ENCODE measurements at regions not wholly inside any gene's neighbourhood (a gene's known extent, or its start where the extent isn't known, plus 50 kb on each side); places are given as distances from the start of the nearest gene placed in this dataset.

GRCh38 chr20:39399463-39399862 is 437.3 kb downstream of the DHX35 start:
- Mint-ChIP-seq H3K9me3 (peaks cover 0 to 1% (median 0%) of the 10 kb centered on the region in 6 donors), H3K27ac (no peak overlapping the region), H3K27me3 (ENCODE audit: low read depth in 3 of 3) (peaks cover 0 to 3% (median 3%) of the 10 kb centered on the region in 3 donors), H3K36me3 (no peaks in the 10 kb centered on the region), H3K4me1 (no peaks in the 10 kb centered on the region), H3K4me3 (no peak overlapping the region)
- no peak for DNase-seq

- DNase-seq: no peak
- Mint-ChIP-seq H3K27ac (no peak overlapping the region), H3K4me1 (no peaks in the 10 kb centered on the region), H3K36me3 (no peaks in the 10 kb centered on the region), H3K27me3 (ENCODE audit: low read depth in 3 of 3) (peaks cover 0 to 3% (median 3%) of the 10 kb centered on the region in 3 donors), H3K9me3 (peaks cover 0 to 1% (median 0%) of the 10 kb centered on the region in 6 donors), H3K4me3 (no peak overlapping the region)
Measured at GRCh38 chr20:39398656-39399055, 436.5 kb downstream of the DHX35 start.

GRCh38 chr20:39397646-39398045 is 435.5 kb downstream of the DHX35 start:
- peaks cover 0 to 1% (median 0%) of the 10 kb centered on the region in 6 donors for H3K9me3 Mint-ChIP-seq
- no peaks in the 10 kb centered on the region for H3K36me3 Mint-ChIP-seq
- no peaks in the 10 kb centered on the region for H3K4me1 Mint-ChIP-seq
- peaks cover 0 to 3% (median 3%) of the 10 kb centered on the region in 3 donors for H3K27me3 Mint-ChIP-seq (ENCODE audit: low read depth in 3 of 3)
- no peak for DNase-seq
- no peak overlapping the region for H3K27ac Mint-ChIP-seq
- H3K4me3 Mint-ChIP-seq: no peak overlapping the region

- Mint-ChIP-seq H3K36me3 (no peaks in the 10 kb centered on the region), H3K27me3 (ENCODE audit: low read depth in 3 of 3) (peaks cover 0 to 6% (median 3%) of the 10 kb centered on the region in 3 donors), H3K4me1 (no peaks in the 10 kb centered on the region), H3K4me3 (no peak overlapping the region), H3K9me3 (no peaks in the 10 kb centered on the region), H3K27ac (no peak overlapping the region)
- DNase-seq: no peak
Measured at GRCh38 chr20:39395478-39396291, 433.5 kb downstream of the DHX35 start.

GRCh38 chr20:39394461-39394860 is 432.3 kb downstream of the DHX35 start:
- Mint-ChIP-seq H3K27me3 (ENCODE audit: low read depth in 3 of 3) (peaks cover 0 to 7% (median 3%) of the 10 kb centered on the region in 3 donors), H3K4me3 (no peak overlapping the region), H3K4me1 (no peaks in the 10 kb centered on the region), H3K27ac (no peak overlapping the region), H3K36me3 (no peaks in the 10 kb centered on the region), H3K9me3 (no peaks in the 10 kb centered on the region)
- DNase-seq: no peak

- H3K9me3 Mint-ChIP-seq: no peaks in the 10 kb centered on the region
- H3K27me3 Mint-ChIP-seq (ENCODE audit: low read depth in 3 of 3): peaks cover 0 to 5% (median 3%) of the 10 kb centered on the region in 3 donors
- DNase-seq: no peak
- no peaks in the 10 kb centered on the region for H3K4me1 Mint-ChIP-seq
- H3K36me3 Mint-ChIP-seq: no peaks in the 10 kb centered on the region
- no peak overlapping the region for H3K4me3 Mint-ChIP-seq
- no peak overlapping the region for H3K27ac Mint-ChIP-seq
Measured at GRCh38 chr20:39390186-39390585, 428.0 kb downstream of the DHX35 start.

GRCh38 chr20:39381595-39381994 is 419.5 kb downstream of the DHX35 start:
- Mint-ChIP-seq H3K36me3 (no peaks in the 10 kb centered on the region), H3K27me3 (ENCODE audit: low read depth in 3 of 3) (peaks cover 0 to 3% (median 2%) of the 10 kb centered on the region in 3 donors), H3K4me3 (no peak overlapping the region), H3K9me3 (peaks cover 0 to 8% (median 0%) of the 10 kb centered on the region in 6 donors), H3K27ac (no peak overlapping the region), H3K4me1 (no peaks in the 10 kb centered on the region)
- no peak for DNase-seq

- H3K36me3 Mint-ChIP-seq: no peaks in the 10 kb centered on the region
- H3K4me3 Mint-ChIP-seq: no peak overlapping the region
- H3K4me1 Mint-ChIP-seq: no peaks in the 10 kb centered on the region
- peaks cover 0 to 3% (median 2%) of the 10 kb centered on the region in 3 donors for H3K27me3 Mint-ChIP-seq (ENCODE audit: low read depth in 3 of 3)
- DNase-seq: no peak
- peaks cover 0 to 8% (median 0%) of the 10 kb centered on the region in 6 donors for H3K9me3 Mint-ChIP-seq
- no peak overlapping the region for H3K27ac Mint-ChIP-seq
Measured at GRCh38 chr20:39378776-39379175, 416.6 kb downstream of the DHX35 start.

GRCh38 chr20:39376788-39377187 is 414.6 kb downstream of the DHX35 start:
- peaks cover 0 to 8% (median 0%) of the 10 kb centered on the region in 6 donors for H3K9me3 Mint-ChIP-seq
- H3K4me1 Mint-ChIP-seq: no peaks in the 10 kb centered on the region
- no peak overlapping the region for H3K27ac Mint-ChIP-seq
- H3K27me3 Mint-ChIP-seq (ENCODE audit: low read depth in 3 of 3): peaks cover 0 to 3% (median 0%) of the 10 kb centered on the region in 3 donors
- no peak for DNase-seq
- H3K4me3 Mint-ChIP-seq: no peak overlapping the region
- no peaks in the 10 kb centered on the region for H3K36me3 Mint-ChIP-seq

- no peak overlapping the region for H3K27ac Mint-ChIP-seq
- H3K9me3 Mint-ChIP-seq: peaks cover 6 to 13% (median 8%) of the 10 kb centered on the region in 6 donors
- peaks cover 0 to 4% (median under 1%) of the 10 kb centered on the region in 3 donors for H3K27me3 Mint-ChIP-seq (ENCODE audit: low read depth in 3 of 3)
- no peak overlapping the region for H3K4me3 Mint-ChIP-seq
- H3K4me1 Mint-ChIP-seq: no peaks in the 10 kb centered on the region
- H3K36me3 Mint-ChIP-seq: peaks cover 3 to 13% (median 4%) of the 10 kb centered on the region in 3 donors
- DNase-seq: no peak
Measured at GRCh38 chr20:39364320-39364719, 402.2 kb downstream of the DHX35 start.

GRCh38 chr20:39359981-39360620 is 398.0 kb downstream of the DHX35 start:
- H3K9me3 Mint-ChIP-seq: peaks cover 0 to 3% (median 0%) of the 10 kb centered on the region in 6 donors
- no peak for DNase-seq
- no peaks in the 10 kb centered on the region for H3K4me1 Mint-ChIP-seq
- peaks cover 0 to 3% (median 0%) of the 10 kb centered on the region in 3 donors for H3K27me3 Mint-ChIP-seq (ENCODE audit: low read depth in 3 of 3)
- H3K4me3 Mint-ChIP-seq: no peak overlapping the region
- H3K36me3 Mint-ChIP-seq: peaks cover 0 to 3% (median 0%) of the 10 kb centered on the region in 3 donors
- H3K27ac Mint-ChIP-seq: no peak overlapping the region

- Mint-ChIP-seq H3K9me3 (peaks cover 0 to 3% (median 0%) of the 10 kb centered on the region in 6 donors), H3K4me3 (no peak overlapping the region), H3K4me1 (no peaks in the 10 kb centered on the region), H3K27me3 (ENCODE audit: low read depth in 3 of 3) (peaks cover 0 to 3% (median 0%) of the 10 kb centered on the region in 3 donors), H3K36me3 (no peaks in the 10 kb centered on the region), H3K27ac (no peak overlapping the region)
- DNase-seq: no peak
Measured at GRCh38 chr20:39358052-39358451, 395.9 kb downstream of the DHX35 start.

- Mint-ChIP-seq H3K36me3 (no peaks in the 10 kb centered on the region), H3K27ac (no peak overlapping the region), H3K4me1 (no peaks in the 10 kb centered on the region), H3K4me3 (no peak overlapping the region), H3K27me3 (ENCODE audit: low read depth in 3 of 3) (peaks cover 0 to 3% (median 0%) of the 10 kb centered on the region in 3 donors), H3K9me3 (peaks cover 0 to 3% (median 0%) of the 10 kb centered on the region in 6 donors)
- DNase-seq: no peak
Measured at GRCh38 chr20:39356908-39357307, 394.8 kb downstream of the DHX35 start.

- Mint-ChIP-seq H3K27me3 (ENCODE audit: low read depth in 3 of 3) (peaks cover 0 to 3% (median 3%) of the 10 kb centered on the region in 3 donors), H3K4me1 (no peaks in the 10 kb centered on the region), H3K27ac (no peak overlapping the region), H3K36me3 (peaks cover 0 to 7% (median 0%) of the 10 kb centered on the region in 3 donors), H3K4me3 (no peak overlapping the region), H3K9me3 (peaks cover 6 to 33% (median 21%) of the 10 kb centered on the region in 6 donors)
- no peak for DNase-seq
Measured at GRCh38 chr20:39349240-39349639, 387.1 kb downstream of the DHX35 start.
